HG03469 (cell line): ENCODE measurements at regions not wholly inside any gene's neighbourhood (a gene's known extent, or its start where the extent isn't known, plus 50 kb on each side); places are given as distances from the start of the nearest gene placed in this dataset.
"Not testable (repeated sequence)": the region's sequence is repeated elsewhere in the genome, so short reads cannot be mapped to it uniquely, and the experiment has no call there.

Source experiments
- ATAC-seq: cut with Tn5 transposase; IDR thresholded peaks from one replicate; pipeline ENCODE4 v1.9.1; 2021; ENCODE audit warnings: mild to moderate bottlenecking, moderate library complexity, moderate number of reproducible peaks; ENCODE audit not compliant: unreplicated experiment

DNA sequence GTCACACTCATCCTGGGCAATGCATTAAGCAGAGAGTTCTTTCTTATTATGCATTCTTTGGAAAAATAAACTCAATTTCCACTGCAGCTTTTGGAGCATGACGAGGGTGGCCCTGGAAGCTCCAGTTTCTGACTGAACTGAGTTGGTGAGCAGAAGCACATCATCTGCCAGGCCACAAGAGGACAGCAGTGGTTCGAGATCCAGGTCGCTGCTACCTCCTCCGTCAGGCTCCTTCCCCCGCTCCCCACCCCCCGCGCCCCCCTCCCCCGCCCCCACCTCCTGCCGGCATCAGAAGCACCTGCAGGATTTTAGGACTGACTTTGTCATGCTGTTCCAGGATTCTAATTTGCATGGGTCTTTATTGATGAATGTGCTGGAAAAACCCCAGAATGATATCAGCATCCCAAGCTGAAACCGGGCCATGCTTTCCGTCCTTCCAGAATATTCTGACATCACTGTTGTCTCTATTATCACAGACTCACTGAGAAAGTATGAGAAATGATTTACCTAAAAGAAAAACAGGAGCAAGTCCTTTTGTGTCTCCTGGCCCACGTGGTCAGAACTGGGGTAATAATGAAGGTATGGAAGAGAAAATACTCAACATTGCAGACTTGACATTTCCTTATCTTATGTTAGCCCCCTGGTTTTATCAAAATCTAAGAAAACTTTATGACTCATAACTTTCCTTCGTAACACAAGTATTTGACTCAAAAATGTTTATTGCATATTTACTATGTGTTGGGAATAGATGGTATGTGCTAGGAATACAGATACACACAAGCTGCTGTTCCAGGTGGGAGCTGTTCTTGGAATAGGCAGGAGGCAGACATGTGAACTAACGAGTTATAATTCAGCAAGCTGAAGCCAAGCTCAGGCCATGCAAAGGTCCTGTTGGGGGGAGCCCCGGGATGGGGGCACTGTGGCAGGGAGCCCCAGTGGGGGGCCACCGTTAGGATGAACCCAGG, 220.2 kb upstream of the EXOC2 start:
- ATAC-seq = no peak

DNA sequence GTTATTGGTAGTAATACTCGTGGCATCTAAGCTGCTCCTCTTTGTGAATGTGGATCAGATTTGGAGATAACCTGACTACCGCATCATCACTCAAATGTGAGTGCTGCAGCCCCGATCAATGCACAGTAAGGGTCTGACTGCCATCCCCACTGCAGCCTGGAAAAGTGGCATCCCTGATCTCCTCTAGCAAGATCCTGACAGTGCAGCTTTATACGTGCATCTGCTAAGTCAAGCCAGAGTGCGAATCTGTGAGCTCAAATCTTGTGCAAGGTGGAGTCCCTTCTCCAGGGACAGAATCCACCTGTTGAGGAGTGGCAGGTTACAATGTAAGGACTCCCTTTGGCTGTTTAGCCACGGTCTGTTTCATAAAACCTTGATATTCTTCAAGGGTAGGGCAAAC, 215.0 kb upstream of the EXOC2 start:
- no peak for ATAC-seq

DNA sequence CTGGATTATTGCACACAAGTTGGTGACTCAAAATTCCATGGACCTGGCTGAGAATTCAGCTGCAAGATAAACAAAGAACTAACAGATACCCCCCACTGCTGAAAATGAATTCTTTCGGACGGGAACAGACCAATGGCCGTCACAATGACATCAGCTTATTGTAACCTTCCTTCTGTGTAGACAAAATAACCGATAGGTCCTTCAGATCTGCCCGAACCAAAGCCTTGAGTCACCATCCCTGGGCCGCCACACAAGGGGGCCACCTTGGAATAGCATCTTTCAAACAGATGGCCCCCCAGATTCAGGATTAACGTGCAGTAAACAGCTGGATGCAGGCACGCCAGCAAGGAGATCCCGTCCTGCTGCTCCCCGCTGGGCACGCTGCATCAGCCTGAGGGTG, 214.0 kb upstream of the EXOC2 start:
- no peak for ATAC-seq

DNA sequence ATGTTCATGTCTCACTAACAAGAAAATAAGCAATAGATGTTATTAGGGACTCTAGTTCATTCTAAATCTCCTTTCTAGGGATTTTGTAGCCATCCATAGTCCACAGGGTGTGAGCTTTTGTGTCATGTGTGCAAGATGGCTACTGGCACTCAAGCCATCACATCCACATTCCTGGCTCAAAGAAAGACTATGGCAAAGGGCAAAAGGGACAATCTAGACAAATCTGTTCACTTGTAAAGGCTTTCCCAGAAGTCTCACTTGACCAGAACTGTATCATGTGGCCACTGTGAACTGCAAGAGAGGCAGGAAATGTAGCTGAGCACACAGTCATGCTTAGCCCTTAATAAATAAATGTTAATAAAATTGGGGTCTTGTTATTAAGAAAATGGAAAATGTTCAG, 212.6 kb upstream of the EXOC2 start:
- ATAC-seq = no peak

DNA sequence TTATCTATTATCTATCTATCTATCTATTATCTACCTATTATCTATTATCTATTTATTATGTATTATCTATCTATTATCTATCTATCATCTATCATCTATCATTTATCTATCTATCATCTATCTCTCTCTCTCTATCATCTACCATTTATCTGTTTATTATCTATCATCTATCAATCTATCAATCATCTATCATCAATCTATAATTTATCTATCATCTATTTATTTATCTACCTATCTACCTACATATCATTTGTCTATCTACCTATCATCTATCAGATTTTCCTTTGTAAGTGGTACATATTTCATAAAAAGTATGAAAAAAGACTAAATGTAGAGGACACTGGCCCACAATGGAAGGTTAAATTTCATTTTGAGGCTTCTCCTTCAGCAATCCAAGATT, 212.1 kb upstream of the EXOC2 start:
- no peak for ATAC-seq

DNA sequence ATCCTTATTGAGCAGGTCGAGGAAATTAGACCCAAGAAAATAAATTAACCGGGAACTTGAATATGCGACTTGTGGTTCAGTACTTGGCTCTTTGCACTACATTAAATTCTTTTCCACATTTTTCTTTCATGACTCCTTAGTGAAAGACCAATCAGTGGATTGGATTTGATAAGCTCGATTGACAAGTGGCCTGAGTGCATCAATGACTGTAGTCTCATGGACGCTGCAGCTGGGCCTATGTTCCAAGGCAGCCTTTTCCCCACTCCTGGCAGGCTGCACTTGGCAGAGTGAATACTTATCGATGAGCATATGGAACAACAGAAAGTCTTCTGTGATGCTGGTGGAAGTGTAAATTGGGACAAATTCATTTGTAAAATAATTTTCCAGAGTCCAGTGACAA, 210.8 kb upstream of the EXOC2 start:
- no peak for ATAC-seq

DNA sequence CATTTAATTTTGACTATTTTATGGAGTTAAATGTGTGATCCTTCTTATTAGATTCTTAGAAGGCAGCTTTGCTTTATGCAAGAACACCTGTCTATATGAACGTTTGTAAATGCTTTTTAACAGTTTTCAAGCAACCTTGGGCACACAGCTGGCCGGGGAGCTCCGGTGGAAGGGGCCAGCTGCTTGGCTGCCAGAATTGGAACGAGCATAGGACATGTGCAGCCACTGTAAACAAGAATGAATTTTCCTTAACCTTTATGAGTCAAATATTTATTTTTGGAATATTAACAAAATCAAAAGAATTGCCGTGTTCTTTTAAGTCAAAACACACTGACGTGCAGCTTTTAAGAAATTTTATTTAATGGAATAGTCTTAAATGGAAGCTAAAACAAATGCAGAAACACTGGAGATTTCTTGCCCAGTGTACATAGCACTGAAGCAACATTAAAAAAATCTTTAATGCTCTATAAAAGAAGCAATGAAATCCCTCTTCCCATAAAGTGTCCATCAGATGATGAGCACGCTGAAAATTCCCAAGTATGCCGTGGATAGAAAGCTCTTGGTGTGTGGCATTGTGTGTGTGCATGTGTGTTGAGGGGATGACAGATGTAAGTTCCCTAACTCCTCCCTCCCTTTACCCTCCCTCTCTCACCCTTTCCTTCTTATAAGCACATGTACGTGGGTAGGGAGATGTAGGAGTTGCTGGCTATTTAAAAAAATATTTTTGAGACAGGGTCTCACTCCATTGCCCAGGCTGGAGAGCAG, 208.9 kb upstream of the EXOC2 start:
- no peak for ATAC-seq

DNA sequence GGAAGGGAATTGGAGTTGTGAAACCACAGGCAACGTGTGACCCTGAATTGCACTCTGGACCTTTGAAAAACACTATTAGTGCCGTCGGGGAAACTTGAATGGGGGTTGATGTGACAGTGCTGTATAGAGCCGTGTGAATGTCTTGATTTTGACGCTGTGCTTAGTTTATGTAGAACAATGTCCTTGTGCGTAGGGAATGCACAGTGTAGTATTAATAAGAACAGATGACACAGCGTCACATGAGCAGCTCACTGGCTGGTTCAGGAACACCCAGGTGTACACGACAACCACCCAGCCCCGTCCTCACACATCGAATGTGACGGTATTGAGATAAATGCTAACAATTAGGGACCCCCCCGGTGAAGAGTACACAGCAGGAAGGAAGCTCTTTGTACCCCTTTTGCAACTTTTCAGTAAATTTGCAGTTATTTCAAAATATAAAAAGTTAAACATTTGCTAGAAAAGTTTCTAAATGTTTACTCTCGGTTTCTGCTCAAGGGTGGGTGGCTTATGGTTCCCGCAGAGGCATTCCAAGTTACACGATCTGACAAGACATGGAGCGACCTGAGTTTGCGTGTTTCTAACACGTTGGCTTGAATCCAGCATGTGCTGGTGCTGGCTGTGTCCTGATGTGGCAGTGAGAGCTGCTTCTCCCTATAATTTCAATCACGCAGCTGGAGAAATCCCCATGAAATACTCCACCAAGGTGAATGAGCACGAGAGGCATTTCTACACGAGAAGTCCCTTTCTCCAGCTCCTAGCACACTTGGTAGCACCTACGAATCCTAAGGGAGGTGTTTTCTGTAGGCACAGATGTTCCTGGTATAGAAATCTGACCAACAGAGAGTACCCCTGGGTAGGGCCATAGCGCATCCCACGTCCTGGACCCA, 208.0 kb upstream of the EXOC2 start:
- no peak for ATAC-seq

DNA sequence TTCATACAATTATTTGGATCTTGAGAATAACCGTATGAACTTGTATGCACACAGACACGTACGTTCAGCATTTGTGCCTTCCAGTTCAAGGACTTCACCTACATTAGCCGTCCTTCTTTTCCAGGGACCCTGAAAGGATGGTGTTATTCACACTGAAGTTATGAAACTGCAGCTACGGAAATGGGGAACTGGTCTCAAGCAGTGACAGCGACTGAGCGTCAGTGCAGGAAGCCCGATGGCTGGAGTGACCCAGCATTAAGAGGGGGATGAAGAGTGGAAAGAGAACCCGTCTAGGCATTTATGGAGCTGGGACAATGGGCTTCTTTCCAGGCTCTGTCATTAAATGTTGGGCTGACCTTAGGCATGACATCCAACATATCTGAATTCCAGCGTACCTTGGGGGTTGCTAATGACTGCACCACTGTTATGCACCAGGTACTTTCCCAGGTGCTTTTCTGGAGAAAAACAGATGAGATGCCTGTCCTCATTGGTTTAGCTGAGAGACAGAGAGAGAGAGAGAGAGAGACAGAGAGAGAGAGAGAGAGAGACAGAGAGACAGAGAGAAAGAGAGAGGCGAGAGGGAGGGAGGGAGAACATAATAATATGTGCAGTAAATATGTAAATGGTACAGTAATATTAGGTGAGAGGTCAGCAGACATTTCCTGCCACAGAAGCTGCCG, 204.7 kb upstream of the EXOC2 start:
- no peak for ATAC-seq

DNA sequence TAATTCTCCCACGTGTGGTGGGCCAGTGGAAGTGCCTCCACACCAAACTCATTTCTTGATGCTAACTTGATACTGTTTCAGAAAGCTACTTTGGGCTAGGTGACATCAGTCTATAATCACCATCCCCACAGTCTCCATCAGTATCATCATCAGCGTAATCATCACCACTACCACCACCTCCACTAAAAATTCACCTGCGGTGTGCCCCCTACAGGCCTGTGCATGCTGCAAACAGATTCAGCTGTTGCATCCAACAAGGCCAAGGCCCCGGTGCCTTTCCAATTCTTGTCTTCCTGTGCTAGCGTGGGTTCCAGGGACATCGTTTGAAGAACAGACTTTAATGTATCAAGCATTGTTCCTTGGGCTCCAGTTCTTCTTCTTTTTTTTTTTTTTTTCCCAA, 201.3 kb upstream of the EXOC2 start:
- no peak for ATAC-seq

DNA sequence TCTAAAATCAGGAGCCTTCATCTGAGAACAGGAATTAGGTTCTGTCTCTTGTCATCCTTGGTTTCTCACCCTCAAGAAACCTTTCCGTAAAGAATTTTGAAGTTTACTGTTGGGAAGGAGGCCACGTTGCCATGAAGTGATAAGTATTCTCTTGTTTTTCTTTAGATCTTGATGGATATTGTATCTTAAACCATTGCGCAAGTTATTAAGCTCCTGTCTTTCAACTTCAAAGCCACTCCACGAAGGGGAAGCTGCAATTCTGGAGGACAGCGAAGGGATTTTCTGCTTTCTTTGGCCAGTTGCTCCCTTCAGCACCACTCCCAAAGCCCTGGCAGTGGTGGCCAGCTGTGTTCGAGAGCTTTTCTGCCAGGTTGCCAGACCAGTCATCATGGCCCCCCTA, 198.1 kb upstream of the EXOC2 start:
- no peak for ATAC-seq

DNA sequence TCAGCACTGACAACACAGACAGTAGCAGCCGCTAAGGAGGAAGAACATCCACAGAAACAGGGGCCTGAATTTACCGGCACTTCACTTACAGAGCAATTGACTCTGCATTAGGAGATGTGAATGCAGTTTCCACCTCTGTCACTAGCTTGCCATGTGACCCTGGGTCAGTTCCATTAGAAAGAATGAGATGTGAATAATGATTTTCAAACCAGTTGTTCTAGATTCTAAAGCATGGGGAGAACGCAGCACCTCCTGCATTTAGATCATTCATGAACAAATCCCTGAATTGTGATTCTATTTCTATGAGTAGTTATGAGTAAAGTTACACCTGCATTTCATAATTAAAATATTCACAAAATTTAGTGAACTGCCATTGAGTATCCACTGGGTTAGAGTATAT, 197.3 kb upstream of the EXOC2 start:
- ATAC-seq = no peak

DNA sequence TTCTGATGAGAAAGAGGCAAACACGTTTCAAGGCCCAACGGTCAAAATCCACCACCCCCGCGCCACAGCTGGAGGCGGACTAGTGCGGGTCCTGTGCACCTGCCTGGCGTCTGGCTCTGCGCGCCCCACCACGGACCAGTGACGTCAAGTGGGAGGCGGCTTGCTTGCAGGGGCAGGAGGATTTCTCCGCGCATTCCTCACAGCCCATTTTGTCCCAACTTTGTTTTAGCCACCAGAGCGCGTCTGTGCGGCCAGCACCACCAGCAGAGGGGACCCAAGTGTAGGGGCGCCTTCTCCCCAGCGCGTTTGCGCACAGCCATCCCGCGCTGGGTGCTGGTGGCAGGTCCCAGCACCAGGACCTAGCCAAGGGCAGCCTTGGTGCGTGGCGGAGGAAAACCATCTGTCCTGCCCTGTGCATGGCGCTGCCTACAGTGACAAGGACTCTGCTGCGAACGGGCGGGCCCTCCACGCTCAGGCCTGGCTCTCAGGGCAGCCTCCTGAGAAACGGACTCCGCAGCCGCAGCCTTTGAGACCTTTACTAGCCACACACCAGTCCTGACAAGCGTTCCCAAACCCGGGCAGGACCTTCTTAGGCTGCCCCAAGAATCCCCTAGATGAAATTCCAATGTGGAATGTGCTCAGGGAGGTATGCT, 194.8 kb upstream of the EXOC2 start:
- no peak for ATAC-seq

DNA sequence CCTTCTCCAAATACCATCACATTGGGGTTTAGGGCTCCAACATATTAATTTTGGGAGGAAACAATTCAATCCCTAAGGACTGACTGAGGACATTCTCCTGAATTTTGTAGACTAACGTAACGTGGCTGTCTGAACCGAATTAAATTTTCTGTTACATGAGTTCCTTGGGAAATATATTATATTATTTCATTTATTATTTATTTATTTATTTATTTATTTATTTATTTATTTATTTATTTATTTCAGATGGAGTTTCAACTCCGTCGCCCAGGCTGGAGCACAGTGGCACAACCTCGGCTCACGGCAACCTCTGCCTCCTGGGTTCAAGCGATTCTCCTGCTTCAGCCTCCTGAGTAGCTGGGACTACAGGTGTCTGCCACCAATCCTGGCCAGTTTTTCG, 193.2 kb upstream of the EXOC2 start:
- ATAC-seq = not testable (repeated sequence)

DNA sequence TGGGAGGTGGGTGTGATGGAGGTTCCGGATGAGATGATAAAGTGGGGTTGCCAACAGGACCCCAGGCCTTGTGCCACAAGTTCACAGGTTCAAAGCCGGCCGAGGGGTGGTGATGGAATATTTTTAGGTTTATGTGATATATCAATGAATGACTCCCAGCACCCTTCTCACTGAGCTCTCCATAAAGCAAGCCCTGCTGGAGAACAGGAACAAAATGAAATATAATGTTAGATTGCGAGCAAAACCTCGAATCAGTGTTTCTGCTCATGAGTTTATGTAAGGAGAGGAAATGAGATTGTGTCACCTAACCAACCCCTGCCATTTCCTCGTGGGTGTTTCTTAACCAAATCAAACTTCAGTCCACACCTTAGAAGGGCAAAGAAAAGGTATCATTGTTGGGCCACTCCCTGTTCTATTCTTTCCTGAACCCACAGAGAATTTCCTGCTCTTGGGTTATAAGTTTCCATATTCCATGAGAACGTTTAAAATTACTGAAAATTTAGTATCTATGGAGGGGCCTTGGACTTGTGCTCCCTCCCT, 192.2 kb upstream of the EXOC2 start:
- no peak for ATAC-seq

DNA sequence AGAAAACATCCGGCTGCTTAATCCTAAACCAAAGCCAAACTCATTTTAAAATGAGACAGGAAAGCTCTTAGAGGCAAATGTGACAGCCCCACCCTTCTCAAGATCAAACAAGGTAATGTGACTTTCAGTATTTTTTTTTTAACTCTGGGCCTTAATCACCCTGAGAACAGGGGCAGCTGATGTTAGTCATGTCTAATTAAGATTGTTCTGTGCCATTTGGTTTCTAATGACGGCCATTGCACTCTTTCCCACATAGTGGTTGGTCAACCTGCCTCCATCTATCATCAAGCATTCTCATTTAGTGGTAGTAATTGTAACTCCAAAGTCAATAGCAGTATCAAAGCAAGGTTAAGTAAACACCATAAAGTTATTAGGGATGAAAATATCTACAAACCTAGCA, 191.6 kb upstream of the EXOC2 start:
- ATAC-seq = no peak

DNA sequence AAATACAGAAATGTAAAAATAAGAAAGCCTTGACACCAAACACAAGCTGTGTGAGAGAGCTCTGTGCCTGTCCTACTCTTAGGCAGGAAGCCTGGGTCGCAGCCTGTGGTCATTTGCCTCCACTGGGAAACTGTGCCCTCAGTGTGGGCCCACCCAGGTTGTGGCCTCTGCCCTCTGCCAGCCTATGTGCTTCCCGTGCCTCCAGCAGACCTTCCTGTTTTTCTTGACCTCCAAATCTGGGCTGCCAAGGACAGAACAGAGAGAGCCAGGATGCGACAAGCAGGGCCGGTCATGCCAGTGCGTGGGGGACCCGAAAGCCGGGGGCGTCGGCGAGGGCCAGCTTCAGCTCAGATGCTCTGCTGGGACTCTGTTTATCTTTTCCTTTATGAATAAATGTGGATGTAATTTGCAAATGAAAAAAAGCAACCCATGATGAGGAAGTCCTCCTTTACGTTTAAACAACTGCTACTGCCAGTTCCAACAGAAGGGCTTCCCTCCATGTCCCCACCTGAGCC, 189.2 kb upstream of the EXOC2 start:
- no peak for ATAC-seq

DNA sequence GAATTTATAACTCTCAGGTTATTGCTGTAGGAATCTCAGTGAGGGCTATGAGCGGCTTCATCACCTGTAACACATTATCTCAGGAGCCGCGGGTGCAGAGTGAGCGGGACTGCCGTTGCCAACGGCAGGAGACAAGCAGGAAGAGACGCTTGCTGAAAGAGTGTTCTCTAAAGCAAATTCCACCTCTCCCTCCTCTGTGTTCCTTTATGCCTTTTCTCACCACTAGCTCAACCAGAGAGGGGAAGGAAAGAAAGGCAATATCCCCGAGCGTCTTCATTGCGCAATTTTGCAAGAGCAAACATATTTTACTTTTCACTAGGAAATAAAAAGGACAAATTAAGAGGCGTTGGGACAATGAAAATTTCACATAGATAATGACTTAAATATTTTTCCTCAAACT, 185.2 kb upstream of the EXOC2 start:
- no peak for ATAC-seq

DNA sequence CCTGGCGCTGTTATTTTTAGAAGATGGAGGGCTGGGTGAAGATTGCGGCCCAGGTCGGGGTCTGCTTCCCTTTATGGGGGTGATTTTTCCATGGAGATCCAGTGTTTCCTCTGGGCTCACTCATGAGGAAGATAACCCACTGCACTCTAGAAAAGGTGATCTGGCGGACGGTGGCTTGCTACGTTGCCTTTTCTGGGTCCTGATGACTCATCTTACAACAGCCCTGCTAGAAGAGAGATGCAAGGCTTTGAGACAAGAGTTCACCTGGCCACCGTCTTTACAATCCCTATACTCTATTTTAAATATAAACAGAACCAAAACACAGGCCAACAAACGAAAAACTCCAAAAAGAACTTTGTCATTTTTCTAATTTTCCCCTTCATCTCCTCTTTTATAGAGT, 182.1 kb upstream of the EXOC2 start:
- ATAC-seq = no peak
